GM19395 (cell line): ENCODE measurements at regions not wholly inside any gene's neighbourhood (a gene's known extent, or its start where the extent isn't known, plus 50 kb on each side); places are given as distances from the start of the nearest gene placed in this dataset.

ENCODE experiments used
- ATAC-seq: cut with Tn5 transposase; IDR thresholded peaks from one replicate; pipeline ENCODE4 v1.9.1; 2021; ENCODE audit warnings: mild to moderate bottlenecking, moderate library complexity; ENCODE audit not compliant: unreplicated experiment

- no peak for ATAC-seq
These were observed 60.1 kb upstream of the BRINP1 start for GRCh38 chr9:119429302-119429701.

- ATAC-seq: no peak
These were observed 51.0 kb upstream of the BRINP1 start for GRCh38 chr9:119420231-119420630.
